ENCODE measurements at regions not wholly inside any gene's neighbourhood (a gene's known extent, or its start where the extent isn't known, plus 50 kb on each side); places are given as distances from the start of the nearest gene placed in this dataset.

DNA sequence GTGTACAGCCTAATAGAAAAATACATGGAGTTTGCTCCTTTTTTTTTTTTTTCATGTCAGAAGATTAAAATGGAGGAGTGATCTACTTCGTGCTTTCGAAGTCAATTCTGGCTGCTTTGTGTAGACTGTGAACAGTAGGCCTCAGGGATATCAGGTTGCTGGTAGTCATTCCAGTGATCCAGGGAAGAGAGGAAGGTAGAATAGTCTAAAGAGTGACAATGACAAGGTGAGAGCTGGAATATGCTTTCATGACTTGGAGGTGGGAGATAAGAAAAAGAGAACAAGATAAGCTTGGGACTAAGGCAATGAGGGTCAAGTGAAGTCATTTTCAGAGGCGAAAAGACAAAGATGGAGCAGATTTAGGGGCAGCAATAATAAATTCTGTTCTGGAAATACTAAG lies 111.3 kb upstream of the MIR17HG start:
- no peak for TF ChIP-seq POLR2A (IDR thresholded peaks at IDR 0.05)
- no peak for TF ChIP-seq POLR2AphosphoS5 (IDR thresholded peaks at IDR 0.05)
- TF ChIP-seq, protein P1, sequence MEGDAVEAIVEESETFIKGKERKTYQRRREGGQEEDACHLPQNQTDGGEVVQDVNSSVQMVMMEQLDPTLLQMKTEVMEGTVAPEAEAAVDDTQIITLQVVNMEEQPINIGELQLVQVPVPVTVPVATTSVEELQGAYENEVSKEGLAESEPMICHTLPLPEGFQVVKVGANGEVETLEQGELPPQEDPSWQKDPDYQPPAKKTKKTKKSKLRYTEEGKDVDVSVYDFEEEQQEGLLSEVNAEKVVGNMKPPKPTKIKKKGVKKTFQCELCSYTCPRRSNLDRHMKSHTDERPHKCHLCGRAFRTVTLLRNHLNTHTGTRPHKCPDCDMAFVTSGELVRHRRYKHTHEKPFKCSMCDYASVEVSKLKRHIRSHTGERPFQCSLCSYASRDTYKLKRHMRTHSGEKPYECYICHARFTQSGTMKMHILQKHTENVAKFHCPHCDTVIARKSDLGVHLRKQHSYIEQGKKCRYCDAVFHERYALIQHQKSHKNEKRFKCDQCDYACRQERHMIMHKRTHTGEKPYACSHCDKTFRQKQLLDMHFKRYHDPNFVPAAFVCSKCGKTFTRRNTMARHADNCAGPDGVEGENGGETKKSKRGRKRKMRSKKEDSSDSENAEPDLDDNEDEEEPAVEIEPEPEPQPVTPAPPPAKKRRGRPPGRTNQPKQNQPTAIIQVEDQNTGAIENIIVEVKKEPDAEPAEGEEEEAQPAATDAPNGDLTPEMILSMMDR (IDR thresholded peaks at IDR 0.05): no peak
- DNase-seq (ENCODE audit: low spot score): no peak
- no peaks in the 10 kb centered on the region for H3K9me3 ChIP-seq

DNA sequence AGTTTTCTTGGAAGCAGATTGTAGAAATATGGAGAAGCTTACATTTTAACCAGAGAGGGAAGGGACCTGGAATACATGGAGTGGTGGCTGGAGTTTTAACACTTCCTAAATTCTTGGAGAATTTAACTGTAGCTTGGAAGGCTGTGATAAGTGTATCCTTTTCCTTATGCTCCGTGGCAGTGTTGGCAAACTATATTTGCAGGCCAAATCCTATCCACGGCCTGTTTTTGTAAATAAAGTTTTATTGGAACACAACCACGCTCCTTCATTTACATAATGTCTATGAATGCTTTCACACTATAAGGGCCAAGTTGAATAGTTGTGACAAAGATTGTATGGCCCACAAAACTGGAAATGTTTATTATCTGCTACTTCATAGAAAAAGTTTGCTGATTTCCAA lies 110.6 kb upstream of the MIR17HG start:
- WGBS: 76% methylated on average over 3 of the region's 3 CpGs
- no peaks in the 10 kb centered on the region for H3K9me3 ChIP-seq
- H3K27me3 ChIP-seq (replicated peaks; ENCODE audit: insufficient read depth): no peaks in the 10 kb centered on the region
- intact Hi-C loops (cut with DNase I): no loop called here
- no peaks in the 10 kb centered on the region for H3K36me3 ChIP-seq
- no peak overlapping the region for H3K27ac ChIP-seq
- TF ChIP-seq POLR2AphosphoS5 (IDR thresholded peaks at IDR 0.05) (no peak), POLR2A (IDR thresholded peaks at IDR 0.05) (no peak)
- TF ChIP-seq, protein P1 (IDR thresholded peaks at IDR 0.05): no peak
- DNase-seq (ENCODE audit: low spot score): no peak
- no peak overlapping the region for H3K4me3 ChIP-seq
- H3K4me1 ChIP-seq (replicated peaks): no peaks in the 10 kb centered on the region

More for the DNA sequence above, 111.3 kb upstream of the MIR17HG start:
- Histone ChIP-seq H3K27ac (no peak overlapping the region), H3K4me3 (no peak overlapping the region), H3K36me3 (no peaks in the 10 kb centered on the region), H3K4me1 (replicated peaks) (no peaks in the 10 kb centered on the region), H3K27me3 (replicated peaks; ENCODE audit: insufficient read depth) (no peaks in the 10 kb centered on the region)
- 98% methylated on average over 3 of the region's 3 CpGs for WGBS
- intact Hi-C loops (cut with DNase I): no loop called here

DNA sequence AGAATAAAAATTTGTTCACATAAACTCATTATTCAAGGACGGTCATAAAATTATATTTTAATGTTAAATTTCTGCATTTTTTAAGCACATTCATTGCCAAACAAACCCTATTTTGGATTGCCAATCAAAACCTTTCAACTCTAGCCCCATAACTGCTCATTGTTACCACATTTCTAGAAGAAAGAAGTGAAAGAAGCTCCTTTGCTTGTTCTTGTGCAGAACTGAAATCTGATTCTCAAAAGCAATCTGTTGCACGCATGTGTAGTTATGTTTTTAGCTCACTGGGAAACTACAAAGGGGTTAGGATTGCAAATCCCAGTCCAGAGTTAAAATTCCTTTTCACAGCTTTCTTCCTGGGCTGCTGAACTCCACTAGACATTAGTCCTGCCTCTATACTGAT lies 109.5 kb upstream of the MIR17HG start:
- 91% methylated on average over 2 of the region's 2 CpGs for WGBS
- H3K36me3 ChIP-seq: no peaks in the 10 kb centered on the region
- no peak for TF ChIP-seq POLR2A (IDR thresholded peaks at IDR 0.05)
- TF ChIP-seq, protein P1 (IDR thresholded peaks at IDR 0.05): no peak
- TF ChIP-seq POLR2AphosphoS5 (IDR thresholded peaks at IDR 0.05): no peak
- H3K27ac ChIP-seq: no peak overlapping the region
- DNase-seq (ENCODE audit: low spot score): no peak
- no peaks in the 10 kb centered on the region for H3K9me3 ChIP-seq
- H3K4me3 ChIP-seq: no peak overlapping the region
- intact Hi-C loops (cut with DNase I): no loop called here
- H3K4me1 ChIP-seq (replicated peaks): no peaks in the 10 kb centered on the region
- H3K27me3 ChIP-seq (replicated peaks; ENCODE audit: insufficient read depth): no peaks in the 10 kb centered on the region

DNA sequence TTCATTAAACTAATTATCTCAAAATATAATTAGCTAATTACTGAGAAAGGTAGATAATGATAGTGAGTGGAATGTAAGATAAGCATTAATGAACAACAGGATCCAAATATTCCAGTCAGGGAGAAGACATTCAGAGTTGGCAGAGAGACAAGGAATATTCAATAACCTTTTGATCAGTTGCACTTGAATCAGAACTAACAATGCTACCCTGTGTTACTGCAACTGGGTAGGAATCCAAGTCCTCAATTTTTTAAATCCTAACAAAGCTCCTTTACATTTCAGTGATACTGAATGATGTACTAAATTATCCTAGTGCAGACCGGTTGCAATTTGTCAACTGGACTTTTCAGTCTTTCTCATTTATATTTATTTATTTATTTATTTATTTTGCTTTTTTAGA lies 107.1 kb upstream of the MIR17HG start:
- no peaks in the 10 kb centered on the region for H3K4me1 ChIP-seq (replicated peaks)
- no peaks in the 10 kb centered on the region for H3K9me3 ChIP-seq
- no peak for TF ChIP-seq POLR2A (IDR thresholded peaks at IDR 0.05)
- TF ChIP-seq, protein P1 (IDR thresholded peaks at IDR 0.05): no peak
- no peak for TF ChIP-seq POLR2AphosphoS5 (IDR thresholded peaks at IDR 0.05)
- no peak overlapping the region for H3K4me3 ChIP-seq
- no peak overlapping the region for H3K27ac ChIP-seq
- intact Hi-C loops (cut with DNase I): no loop called here
- WGBS: 86% methylated on average over 1 of the region's 1 CpG
- DNase-seq (ENCODE audit: low spot score): no peak
- no peaks in the 10 kb centered on the region for H3K36me3 ChIP-seq
- H3K27me3 ChIP-seq (replicated peaks; ENCODE audit: insufficient read depth): no peaks in the 10 kb centered on the region

DNA sequence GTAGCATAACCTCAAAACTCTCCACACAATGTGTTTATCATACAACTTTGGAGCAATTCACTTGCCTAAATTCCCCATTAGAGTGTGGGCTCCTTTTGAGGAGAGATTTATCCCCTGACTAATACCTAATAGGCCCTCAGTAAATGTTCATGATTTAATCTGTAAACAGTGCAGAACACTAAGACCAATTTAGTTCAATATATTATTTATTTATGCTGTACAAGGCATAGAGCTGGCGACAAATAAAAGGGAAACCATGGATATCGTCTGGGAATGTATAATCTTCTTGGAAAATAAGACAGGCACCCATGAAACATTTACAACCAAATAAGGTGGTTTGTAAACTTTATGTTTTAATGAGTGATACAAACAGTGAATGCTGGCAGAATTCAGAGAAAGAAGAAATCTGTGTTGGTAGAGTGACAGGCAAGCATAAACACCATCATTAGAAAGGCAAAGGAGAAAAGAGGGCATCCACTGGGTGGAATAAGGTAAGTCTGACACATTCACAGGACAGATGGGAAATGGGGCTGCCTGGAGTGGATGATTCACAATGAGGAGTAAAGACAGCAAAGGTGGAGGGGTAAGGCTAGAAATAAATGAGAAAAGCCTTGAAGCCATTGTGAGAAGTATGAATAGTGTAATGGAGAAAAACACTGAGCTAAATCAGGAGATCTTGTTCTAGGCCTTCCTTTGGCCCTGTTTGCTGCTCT lies 106.1 kb upstream of the MIR17HG start:
- no peaks in the 10 kb centered on the region for H3K36me3 ChIP-seq
- peak; percentile 30 for DNase-seq (ENCODE audit: low spot score)
- 14% methylated on average over 2 of the region's 2 CpGs for WGBS
- H3K27ac ChIP-seq: peak overlapping the region in 1 of 2 donors; percentile 54
- no peaks in the 10 kb centered on the region for H3K9me3 ChIP-seq
- no peak overlapping the region for H3K4me3 ChIP-seq
- TF ChIP-seq, protein P1 (IDR thresholded peaks at IDR 0.05): no peak
- no peak for TF ChIP-seq POLR2A (IDR thresholded peaks at IDR 0.05)
- TF ChIP-seq POLR2AphosphoS5 (IDR thresholded peaks at IDR 0.05): peak; percentile 75
- intact Hi-C loops (cut with DNase I): no loop called here
- H3K4me1 ChIP-seq (replicated peaks): no peaks in the 10 kb centered on the region
- no peaks in the 10 kb centered on the region for H3K27me3 ChIP-seq (replicated peaks; ENCODE audit: insufficient read depth)

Measured in prostate gland (tissue), 2 donors.